Muscle of leg (tissue), 3 donors: ENCODE measurements at regions not wholly inside any gene's neighbourhood (a gene's known extent, or its start where the extent isn't known, plus 50 kb on each side); places are given as distances from the start of the nearest gene placed in this dataset.

Experiments used
- DNase-seq: peaks from one replicate; pipeline ENCODE4 v3.0.0; 2013
- H3K27ac ChIP-seq: one replicate; pipeline ENCODE4 v1.5.1; 2013; ENCODE audit warnings: mild to moderate bottlenecking, low read length, control low read depth
- H3K27me3 ChIP-seq: one replicate; pipeline ENCODE4 v1.6.1; 2013; ENCODE audit warnings: low read length; ENCODE audit not compliant: control insufficient read depth, insufficient read depth
- H3K36me3 ChIP-seq: one replicate; pipeline ENCODE4 v1.6.1; 2013; ENCODE audit warnings: low read length; ENCODE audit not compliant: control insufficient read depth, insufficient read depth
- H3K4me1 ChIP-seq: one replicate; pipeline ENCODE4 v1.6.1; 2013; ENCODE audit warnings: low read length; ENCODE audit not compliant: control insufficient read depth, insufficient read depth
- H3K4me3 ChIP-seq: one replicate; pipeline ENCODE4 v1.5.1; 2013; ENCODE audit warnings: low read length, control low read depth
- H3K9me3 ChIP-seq: replicated peaks from 2 replicates; pipeline ENCODE4 v1.6.1; 2013; ENCODE audit warnings: low read depth, low read length; ENCODE audit not compliant: control insufficient read depth
- WGBS: methylation state at CpG from one replicate; pipeline ENCODE4 v1.1.5; 2013; ENCODE audit warnings: missing lambda C conversion rate; ENCODE audit not compliant: insufficient coverage; 5-methylcytosine and 5-hydroxymethylcytosine counted together

DNA sequence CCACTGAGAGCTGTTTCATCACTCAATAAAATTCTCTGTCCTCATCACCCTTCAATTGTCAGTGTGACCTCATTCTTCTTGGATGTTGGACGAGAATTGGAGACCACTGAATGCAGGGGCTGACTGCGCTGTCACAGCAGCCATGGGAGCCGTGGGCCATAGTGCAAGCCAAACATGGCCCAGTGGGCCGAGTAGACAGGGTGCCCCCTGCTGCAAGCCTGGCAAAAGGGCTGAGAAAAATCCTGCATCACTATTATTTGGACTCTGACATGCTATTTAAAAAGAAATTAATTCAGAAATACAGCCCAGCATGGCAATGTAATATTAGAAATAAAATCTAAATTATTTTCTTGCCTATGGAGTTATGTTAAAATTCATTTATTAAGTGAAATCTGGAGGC, 67.8 kb upstream of the FAM98A start:
- 79% methylated on average over 3 of the region's 4 CpGs for WGBS
- no peaks in the 10 kb centered on the region for H3K9me3 ChIP-seq
- no peaks in the 10 kb centered on the region for H3K4me1 ChIP-seq
- H3K27ac ChIP-seq, result no peak overlapping the region
- no peak overlapping the region for H3K4me3 ChIP-seq
- H3K36me3 ChIP-seq, result no peaks in the 10 kb centered on the region
- no peak for DNase-seq
- H3K27me3 ChIP-seq, result no peaks in the 10 kb centered on the region

DNA sequence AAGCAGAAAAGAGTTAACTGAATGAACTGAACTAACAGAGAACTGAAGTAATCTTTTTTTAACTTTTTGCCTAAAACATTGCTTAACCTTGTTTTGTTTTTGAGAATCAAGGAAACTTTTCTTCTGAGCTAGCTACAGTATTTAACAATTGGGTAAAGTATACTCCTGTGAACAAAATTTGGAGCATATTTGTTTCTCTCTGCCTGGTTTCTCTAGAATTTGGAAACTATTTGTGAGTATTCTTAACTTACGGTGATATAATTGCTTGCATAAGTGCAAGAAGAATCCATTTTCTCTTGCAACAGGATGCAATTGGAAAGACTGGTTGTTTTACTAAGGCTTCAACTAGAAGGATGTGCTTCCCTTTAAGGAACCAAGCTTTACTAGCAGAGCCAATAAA, 65.9 kb upstream of the FAM98A start:
- Histone ChIP-seq H3K4me1 (no peaks in the 10 kb centered on the region), H3K27me3 (no peaks in the 10 kb centered on the region), H3K27ac (no peak overlapping the region), H3K36me3 (no peaks in the 10 kb centered on the region), H3K9me3 (no peaks in the 10 kb centered on the region), H3K4me3 (no peak overlapping the region)
- no CpG with 5 or more reads among the region's 1 CpG for WGBS
- no peak for DNase-seq

DNA sequence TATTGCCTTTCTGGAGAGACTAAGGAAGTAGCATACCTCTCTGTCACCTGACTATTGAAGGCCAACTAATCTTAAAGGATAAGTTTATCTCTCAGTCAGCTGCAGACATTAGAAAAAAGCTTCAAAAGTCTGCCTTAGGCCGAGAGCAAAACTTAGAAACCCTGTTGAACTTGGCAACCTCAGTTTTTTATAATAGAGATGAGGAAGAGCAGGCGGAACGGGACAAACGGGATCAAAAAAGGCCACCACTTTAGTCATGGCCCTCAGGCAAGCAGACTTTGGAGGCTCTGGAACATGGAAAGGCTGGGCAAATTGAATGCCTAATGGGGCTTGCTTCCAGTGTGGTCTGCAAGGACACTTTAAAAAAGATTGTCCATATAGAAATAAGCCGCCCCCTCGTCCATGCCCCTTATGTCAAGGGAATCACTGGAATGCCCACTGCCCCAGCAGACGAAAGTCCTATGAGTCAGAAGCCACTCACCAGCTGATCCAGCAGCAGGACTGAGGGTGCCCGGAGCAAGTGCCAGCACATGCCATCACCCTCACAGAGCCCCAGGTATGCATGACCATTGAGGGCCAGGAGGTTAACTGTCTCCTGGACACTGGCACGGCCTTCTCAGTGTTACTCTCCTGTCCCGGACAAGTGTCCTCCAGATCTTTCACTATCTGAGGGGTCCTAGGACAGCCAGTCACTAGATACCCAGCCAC, 61.5 kb upstream of the FAM98A start:
- no peak for DNase-seq
- Histone ChIP-seq H3K27ac (no peak overlapping the region), H3K27me3 (no peaks in the 10 kb centered on the region), H3K36me3 (no peaks in the 10 kb centered on the region), H3K9me3 (no peaks in the 10 kb centered on the region), H3K4me1 (no peaks in the 10 kb centered on the region), H3K4me3 (no peak overlapping the region)
- 94% methylated on average over 9 of the region's 10 CpGs for WGBS

DNA sequence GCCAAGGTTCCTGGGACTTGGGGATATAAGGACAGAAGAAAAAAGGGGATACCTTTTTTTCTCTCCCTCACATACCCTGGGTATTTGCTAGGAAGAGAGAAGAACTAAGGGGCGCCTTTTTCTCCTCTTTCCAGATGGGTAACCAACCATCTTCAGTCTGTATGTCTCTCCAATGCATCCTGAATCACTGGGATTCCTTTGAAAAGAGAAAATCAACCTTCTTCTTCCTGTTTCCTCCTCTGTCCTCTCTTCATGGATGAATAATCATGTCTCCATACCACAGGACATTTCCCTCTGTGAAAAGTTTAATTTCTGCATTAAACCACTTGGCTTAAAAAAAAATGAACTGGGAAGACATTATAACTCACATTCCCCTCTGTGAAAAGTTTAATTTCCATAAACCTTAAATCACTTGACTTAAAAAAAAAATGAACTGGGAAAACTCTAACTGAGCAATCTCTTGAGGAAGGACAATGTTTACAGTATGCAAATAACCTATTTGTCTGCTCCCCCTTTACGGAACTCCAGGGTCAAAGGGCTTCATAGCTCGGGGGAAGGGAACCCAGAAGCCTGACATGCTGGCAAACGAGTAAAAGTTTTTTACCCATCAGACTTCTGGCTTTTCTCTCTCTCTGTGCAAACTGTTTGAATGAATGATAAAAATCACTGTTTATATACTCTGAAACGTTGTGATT, 56.7 kb upstream of the FAM98A start:
- Histone ChIP-seq H3K27me3 (no peaks in the 10 kb centered on the region), H3K4me1 (no peaks in the 10 kb centered on the region), H3K36me3 (no peaks in the 10 kb centered on the region), H3K27ac (no peak overlapping the region), H3K9me3 (no peaks in the 10 kb centered on the region), H3K4me3 (no peak overlapping the region)
- DNase-seq, result no peak
- no CpG with 5 or more reads among the region's 5 CpGs for WGBS

DNA sequence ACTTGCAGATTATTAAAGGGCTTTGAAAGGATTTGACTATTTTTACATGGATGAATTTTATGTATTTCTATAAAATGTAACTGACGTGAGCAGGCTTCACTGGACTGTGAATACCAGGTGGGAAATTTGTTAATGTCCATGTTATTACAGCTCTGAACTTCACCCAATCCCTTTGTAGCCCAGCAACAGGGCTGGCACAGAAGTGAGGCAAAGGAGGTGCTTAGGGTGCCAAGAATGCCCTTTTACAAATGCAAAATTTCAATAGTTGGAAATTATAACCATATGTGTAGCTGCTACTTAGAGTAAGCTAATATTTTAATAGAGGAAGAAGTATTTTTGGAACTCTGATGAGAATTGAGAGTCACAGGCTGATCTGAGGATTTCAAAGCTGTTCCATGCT, 53.7 kb upstream of the FAM98A start:
- DNase-seq, result peak; percentile 23
- WGBS, result no CpG with 5 or more reads among the region's 1 CpG
- Histone ChIP-seq H3K4me1 (no peaks in the 10 kb centered on the region), H3K4me3 (no peak overlapping the region), H3K27me3 (no peaks in the 10 kb centered on the region), H3K9me3 (no peaks in the 10 kb centered on the region), H3K36me3 (no peaks in the 10 kb centered on the region), H3K27ac (no peak overlapping the region)

DNA sequence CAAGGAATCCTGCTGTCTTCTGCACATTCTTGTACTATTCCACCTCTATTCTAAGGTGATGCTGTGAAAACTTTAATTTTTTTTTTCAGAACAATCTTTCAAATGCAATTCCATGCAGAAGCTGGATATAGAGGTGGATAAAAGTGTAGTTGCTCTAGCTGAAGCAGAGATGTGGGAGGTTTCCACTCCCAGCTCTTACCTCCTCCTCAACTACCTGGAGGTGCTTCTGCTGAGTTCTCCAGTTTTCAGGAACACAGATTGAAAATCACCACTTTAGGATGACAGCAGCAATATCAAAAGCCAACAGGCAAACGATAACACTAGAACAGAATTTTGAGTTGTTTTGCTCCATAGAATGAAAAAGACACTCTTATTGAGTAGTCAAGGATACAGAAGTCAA, 51.1 kb upstream of the FAM98A start:
- H3K27ac ChIP-seq, result no peak overlapping the region
- no peak overlapping the region for H3K4me3 ChIP-seq
- H3K36me3 ChIP-seq, result no peaks in the 10 kb centered on the region
- DNase-seq, result no peak
- H3K27me3 ChIP-seq, result no peaks in the 10 kb centered on the region
- WGBS, result no CpG with 5 or more reads among the region's 1 CpG
- H3K4me1 ChIP-seq, result no peaks in the 10 kb centered on the region
- no peaks in the 10 kb centered on the region for H3K9me3 ChIP-seq
